ENCODE measurements at regions not wholly inside any gene's neighbourhood (a gene's known extent, or its start where the extent isn't known, plus 50 kb on each side); places are given as distances from the start of the nearest gene placed in this dataset.

- DNase-seq = no peak
These were observed 50.8 kb upstream of the CACNA2D3 start for GRCh38 chr3:54071601-54072000.

- no peak for DNase-seq
These were observed 52.4 kb upstream of the CACNA2D3 start for GRCh38 chr3:54069961-54070360.

- no peak for DNase-seq
These were observed 55.2 kb upstream of the CACNA2D3 start for GRCh38 chr3:54067055-54067698.

- DNase-seq = no peak
These were observed 56.1 kb upstream of the CACNA2D3 start for GRCh38 chr3:54066253-54066652.

GRCh38 chr3:54065586-54065985, 56.8 kb upstream of the CACNA2D3 start:
- DNase-seq = no peak

- DNase-seq = no peak
These were observed 57.2 kb upstream of the CACNA2D3 start for GRCh38 chr3:54065140-54065539.

GRCh38 chr3:54064486-54064885, 57.9 kb upstream of the CACNA2D3 start:
- no peak for DNase-seq

GRCh38 chr3:54062546-54062945, 59.8 kb upstream of the CACNA2D3 start:
- DNase-seq = no peak

GRCh38 chr3:54056521-54056920, 65.8 kb upstream of the CACNA2D3 start:
- DNase-seq = no peak

GRCh38 chr3:54053882-54054281, 68.5 kb upstream of the CACNA2D3 start:
- no peak for DNase-seq

- no peak for DNase-seq
These were observed 69.1 kb upstream of the CACNA2D3 start for GRCh38 chr3:54053211-54053610.

GRCh38 chr3:54047568-54047967, 74.8 kb upstream of the CACNA2D3 start:
- no peak for DNase-seq

- no peak for DNase-seq
These were observed 75.6 kb upstream of the CACNA2D3 start for GRCh38 chr3:54046641-54047214.

GRCh38 chr3:54045061-54045815, 77.1 kb upstream of the CACNA2D3 start:
- DNase-seq = no peak

- DNase-seq = no peak
These were observed 80.0 kb upstream of the CACNA2D3 start for GRCh38 chr3:54042259-54042823.

GRCh38 chr3:54040476-54040875, 81.9 kb upstream of the CACNA2D3 start:
- DNase-seq = no peak

- no peak for DNase-seq
These were observed 84.0 kb upstream of the CACNA2D3 start for GRCh38 chr3:54038391-54038790.

- no peak for DNase-seq
These were observed 85.8 kb upstream of the CACNA2D3 start for GRCh38 chr3:54036543-54036942.

- no peak for DNase-seq
These were observed 87.4 kb upstream of the CACNA2D3 start for GRCh38 chr3:54034971-54035370.

GRCh38 chr3:54033761-54034160, 88.6 kb upstream of the CACNA2D3 start:
- no peak for DNase-seq

GRCh38 chr3:54032598-54032997, 89.8 kb upstream of the CACNA2D3 start:
- DNase-seq = no peak

- no peak for DNase-seq
These were observed 94.0 kb upstream of the CACNA2D3 start for GRCh38 chr3:54028372-54028771.

GRCh38 chr3:54026543-54026942, 95.8 kb upstream of the CACNA2D3 start:
- DNase-seq = no peak

GRCh38 chr3:54021071-54021470, 101.3 kb upstream of the CACNA2D3 start:
- no peak for DNase-seq

All from NCI-H345 (cell line).